HG02973 (cell line): ENCODE measurements at regions not wholly inside any gene's neighbourhood (a gene's known extent, or its start where the extent isn't known, plus 50 kb on each side); places are given as distances from the start of the nearest gene placed in this dataset.
"Not testable (repeated sequence)": the region's sequence is repeated elsewhere in the genome, so short reads cannot be mapped to it uniquely, and the experiment has no call there.

Experiments
- ATAC-seq: cut with Tn5 transposase; IDR thresholded peaks from one replicate; pipeline ENCODE4 v1.9.1; 2021; ENCODE audit warnings: moderate library complexity; ENCODE audit not compliant: unreplicated experiment

DNA sequence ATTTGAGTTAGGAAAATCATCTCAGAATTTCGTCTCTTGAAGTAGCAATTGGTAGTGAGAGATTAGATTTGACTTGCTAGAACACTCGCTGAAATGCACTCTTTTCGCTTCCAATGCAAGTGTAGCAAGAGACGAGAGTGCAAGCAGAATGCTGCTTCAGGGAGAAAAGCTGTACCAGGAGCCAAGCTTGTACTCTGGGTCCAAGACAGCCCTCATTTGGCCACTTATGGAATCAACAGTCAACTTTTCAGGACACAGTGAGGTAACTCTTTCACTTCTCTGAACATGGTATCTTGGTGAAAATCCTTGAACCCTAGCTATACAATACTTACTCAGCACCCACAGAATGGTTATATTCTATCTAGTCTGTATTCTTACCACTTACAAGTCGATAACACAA lies 107.6 kb upstream of the TERB2 start:
- ATAC-seq: not testable (repeated sequence)

DNA sequence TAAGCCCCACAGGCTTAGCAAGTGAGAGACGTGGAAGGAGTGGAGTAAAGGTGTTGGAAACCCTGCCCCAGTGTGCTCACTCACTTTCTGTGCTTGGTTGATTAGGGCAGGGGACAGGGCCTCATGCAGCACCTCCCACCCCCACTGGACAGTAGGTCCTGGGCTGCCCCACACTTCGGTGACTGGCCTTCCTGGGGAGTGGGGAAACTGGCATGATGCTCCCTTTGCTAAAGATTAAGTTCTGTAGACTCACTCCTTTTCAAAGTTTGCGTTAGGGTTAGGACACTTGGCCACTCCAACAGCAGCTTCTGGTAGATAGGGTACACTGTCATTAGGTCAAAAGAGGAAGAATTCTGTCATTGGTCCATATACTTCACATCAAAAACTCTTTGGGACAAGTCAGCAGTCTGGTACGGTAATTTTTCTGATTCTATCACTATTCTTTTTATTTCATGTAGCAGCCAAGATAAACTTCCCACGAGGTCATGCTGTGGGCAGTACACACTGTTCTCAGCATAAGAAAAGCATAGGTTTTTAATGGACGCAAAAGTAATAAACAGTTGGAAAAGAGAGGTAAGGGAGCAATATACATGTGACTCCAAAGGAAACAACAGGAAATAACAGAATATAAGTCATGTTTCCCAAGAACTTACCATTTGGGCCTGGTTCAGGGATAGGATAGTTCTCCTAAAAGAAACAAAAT lies 106.6 kb upstream of the TERB2 start:
- not testable (repeated sequence) for ATAC-seq

DNA sequence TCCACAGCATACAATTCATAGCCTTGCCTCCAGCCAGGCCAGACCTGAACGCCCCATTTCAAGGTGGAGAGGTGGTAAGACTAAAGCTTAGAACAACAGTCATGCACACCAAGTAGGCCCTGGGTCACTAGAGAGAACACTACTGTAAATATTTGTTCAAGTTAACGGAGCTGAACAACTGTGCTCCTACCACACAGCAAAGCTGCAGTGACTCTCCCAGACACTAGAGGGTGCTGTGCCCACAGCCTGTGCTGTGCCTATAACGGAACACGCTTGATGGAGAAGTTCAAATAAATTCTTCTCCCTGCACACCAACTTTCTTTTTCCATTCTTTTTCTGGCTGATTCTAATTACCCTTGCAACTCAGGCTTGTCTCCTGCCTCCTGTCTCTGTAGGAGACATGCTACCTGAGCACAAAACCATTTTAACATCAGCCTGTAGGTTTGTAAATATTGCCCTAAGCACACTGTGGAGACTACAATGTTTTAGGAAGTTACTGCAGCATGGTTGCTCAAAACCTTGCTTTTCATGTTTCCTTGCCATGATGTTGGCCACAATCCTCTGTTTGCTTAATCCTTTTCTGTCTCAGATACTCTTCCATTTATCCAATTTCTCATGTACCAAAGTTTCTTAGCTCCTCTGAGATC lies 103.1 kb upstream of the TERB2 start:
- ATAC-seq: peak; percentile 73

DNA sequence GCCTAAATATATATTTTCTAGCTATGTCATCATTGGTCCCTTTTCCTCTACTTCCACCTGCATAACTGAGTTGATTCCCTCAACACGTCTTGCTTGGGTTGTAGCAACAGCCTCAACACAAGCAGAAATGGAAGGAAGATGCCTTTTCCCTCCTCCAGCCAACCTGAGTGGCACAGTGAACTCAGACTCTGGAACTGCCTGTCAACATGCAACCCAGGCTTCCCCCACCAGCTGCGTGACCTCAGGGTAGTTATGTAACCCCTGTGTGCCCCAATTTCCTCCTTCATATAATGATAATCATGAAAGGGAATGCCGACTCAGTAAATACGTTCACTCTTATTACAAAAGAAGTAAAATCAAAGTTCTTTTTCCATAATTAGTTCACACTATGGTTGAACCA lies 101.8 kb upstream of the TERB2 start:
- not testable (repeated sequence) for ATAC-seq

DNA sequence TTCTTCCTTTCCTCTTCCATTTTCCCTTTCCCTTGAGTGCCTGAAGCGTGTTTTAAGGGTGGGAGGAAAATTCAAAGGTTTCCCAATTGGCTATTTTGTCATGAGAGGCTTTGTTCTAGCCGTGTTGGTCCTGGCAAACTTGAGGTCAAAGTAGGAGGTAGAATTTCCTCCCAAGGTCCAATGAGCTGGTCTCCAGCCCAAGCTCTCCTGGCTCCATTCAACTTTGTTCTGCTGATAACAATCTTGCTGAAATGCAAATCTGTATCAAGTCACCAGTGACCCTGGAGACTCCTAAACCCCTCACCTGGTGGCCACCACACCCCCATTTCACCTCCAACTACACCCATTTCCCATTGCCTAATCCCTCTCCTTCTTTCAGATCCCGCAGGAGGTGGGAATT lies 100.2 kb upstream of the TERB2 start:
- ATAC-seq: not testable (repeated sequence)

DNA sequence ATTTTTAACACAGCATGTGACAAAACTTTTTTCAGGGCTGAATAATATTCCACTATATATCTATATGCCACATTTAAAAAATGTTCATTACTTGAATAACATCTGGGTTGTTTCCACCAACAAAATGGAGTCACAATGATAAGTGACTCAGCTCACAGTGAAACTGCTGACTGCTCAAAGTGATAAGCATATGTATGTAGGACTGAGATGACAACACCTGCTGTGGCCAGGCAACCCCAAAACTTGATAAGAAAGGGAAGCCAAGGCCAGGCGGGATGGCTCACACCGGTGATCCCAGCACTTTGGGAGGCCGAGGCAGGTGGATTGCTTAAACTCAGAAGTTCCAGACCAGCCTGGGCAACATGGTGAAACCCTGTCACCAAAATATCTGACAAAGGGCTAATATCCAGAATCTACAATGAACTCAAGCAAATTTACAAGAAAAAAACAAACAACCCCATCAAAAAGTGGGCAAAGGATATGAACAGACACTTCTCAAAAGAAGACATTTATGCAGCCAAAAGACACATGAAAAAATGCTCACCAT lies 99.2 kb upstream of the TERB2 start:
- ATAC-seq: not testable (repeated sequence)

DNA sequence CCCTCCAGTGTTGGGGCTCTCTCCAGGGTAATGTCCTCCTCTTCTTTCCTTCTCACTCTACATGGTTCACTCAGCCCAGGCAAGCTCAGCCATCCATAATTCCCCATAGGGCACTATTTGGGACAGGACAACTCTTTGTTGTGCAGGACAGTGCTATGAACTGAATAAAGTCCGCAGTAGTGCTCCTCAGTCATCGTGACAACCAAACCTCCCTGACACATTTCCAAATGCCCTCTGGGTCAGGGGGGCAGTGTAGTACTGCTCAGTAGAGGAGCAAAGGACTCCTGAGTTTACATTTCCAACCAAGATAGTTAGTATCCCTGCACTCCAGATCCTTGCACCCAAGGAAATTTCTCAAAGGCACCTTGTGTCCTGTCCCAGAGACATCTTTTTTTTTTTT lies 97.4 kb upstream of the TERB2 start:
- ATAC-seq: not testable (repeated sequence)

DNA sequence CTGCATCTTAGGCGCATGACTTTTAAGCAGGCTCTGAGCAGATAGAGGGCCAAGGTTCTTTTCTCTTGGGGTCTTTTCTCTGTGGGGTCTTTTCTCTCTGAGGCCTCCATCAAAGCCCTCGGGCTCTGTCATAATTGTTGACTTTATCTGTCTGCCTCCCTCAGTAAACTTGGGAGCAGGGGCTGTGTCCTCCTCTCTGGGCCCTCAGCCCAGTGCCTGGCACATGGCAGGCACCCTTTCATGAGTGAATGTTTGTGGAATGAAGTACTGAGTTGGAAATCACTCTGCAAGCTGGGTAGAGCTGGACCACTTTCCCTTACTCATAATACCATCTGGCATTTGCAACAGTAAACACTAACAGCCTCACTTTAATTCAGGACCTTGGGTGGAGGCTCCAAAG lies 96.3 kb upstream of the TERB2 start:
- not testable (repeated sequence) for ATAC-seq

DNA sequence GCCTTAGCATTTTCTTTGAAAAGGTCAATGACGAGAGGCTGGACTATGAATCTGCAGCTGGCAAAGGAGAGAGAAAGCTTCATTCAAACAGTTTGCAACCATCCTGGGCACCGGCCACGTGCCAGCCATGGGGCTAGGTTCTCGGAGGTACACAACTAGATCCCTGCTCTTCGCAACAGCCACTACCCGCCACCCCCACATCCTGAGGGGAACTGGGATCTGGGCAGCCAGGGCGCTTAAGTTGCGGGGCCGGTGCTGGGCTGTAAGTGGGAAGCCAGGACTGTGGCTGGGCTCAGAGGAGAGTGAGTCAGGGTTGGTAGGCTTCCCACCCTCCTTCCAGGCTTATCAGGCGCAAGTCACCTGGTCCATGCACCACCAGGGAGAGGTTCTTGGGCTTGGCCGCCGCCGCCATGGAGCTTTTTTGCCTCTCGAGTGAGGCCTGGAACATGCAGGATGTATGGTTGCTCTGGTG lies 95.0 kb upstream of the TERB2 start:
- no peak for ATAC-seq

DNA sequence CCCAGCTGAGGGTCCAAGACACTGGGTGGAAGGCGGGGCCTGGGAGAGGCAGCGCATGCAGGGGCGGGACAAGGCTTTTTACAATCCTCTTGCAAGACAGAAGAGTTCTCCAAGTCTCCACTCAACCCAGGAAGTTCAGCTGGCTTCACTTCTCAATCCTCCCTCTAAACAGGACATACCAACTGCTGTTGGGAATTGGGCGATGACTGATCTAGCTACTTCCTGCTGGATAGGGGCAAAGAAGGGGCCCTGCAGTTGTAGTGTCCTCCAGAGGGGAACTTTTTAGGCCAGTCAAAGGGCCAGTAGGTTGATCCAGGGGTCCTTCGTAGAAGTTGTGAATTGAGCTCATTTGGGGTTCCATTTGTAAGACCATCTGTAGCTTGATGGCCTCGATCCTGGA lies 94.6 kb upstream of the TERB2 start:
- ATAC-seq: no peak

DNA sequence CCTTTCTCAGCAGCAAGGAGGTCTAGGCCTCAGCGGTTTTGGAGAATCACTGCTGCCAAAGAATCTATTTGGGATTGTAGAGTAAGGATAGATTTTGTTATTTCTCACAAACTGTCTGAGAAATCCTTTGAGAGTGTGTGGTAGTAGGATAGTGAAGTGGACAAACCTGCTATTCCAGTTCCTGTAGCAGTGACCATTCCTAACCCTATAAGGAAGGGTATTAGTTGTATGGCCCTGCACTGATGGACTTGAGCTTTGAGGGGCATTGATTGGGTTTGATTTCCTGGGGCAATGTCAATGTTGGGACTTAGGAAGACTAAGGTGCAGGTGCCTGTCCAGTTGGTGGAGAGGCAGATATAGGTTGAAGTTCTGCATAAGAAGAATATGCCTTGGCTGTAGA lies 93.6 kb upstream of the TERB2 start:
- not testable (repeated sequence) for ATAC-seq

DNA sequence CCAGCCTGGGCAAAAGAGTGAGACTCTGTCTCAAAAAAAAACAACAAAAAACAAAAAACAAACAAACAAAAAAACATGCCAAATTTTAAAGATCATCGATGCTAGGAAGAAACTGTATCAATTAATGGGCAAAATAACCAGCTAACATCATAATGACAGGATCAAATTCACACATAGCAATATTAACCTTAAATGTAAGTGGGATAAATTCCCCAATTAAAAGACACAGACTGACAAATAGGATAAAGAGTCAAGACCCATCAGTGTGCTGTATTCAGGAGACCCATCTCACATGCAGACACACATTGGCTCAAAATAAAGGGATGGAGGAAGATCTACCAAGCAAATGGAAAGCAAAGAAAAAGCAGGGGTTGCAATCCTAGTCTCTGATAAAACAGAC lies 88.4 kb upstream of the TERB2 start:
- ATAC-seq: not testable (repeated sequence)

DNA sequence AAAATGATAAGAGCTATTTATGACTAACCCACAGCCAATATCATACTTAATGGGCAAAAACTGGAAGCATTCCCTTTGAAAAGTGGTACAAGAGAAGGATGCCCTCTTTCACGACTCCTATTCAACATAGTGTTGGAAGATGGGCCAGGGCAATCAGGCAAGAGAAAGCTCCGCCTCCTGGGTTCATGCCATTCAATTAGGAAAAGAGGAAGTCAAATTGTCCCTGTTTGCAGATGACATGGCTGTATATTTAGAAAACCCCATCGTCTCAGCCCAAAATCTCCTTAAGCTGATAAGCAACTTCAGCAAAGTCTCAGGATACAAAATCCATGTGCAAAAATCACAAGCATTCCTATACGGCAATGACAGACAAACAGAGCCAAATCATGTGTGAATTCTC lies 86.4 kb upstream of the TERB2 start:
- not testable (repeated sequence) for ATAC-seq

DNA sequence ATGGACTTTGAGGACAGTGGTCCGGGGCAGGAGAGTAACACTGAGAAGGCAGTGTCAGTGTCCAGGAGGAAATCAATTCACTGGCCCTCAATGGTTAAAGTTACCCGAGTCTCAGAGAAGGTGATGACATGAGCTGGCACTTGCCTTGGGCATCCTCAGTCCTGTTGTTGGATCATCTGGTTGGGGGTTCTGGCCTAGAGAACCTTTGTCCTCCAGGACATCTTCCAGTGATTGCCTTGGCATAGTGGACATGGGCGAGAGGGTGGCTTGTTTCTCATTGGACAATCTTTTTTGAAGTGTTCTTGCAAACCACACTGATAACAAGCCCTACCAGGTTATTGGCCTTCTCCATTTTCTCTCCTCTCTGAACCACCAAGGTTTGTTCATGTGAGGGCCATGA lies 83.4 kb upstream of the TERB2 start:
- no peak for ATAC-seq

DNA sequence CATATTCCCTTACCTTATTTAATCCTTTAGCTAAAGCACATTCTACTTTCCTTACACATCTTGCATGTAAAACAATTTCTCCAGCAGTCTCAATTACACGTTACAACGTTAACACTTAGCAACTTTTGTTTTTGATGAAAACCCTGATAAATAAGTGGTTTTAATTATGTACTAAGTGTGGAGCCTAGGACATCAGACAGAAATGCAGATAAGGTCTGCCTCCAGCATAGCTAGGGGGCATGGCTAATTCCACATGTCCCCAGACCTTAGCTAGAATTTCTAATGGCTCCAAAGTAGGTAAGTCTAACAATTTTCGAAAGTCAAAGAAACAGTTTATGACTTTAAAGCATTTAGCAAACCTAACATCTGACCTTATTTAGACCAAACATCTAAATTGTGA lies 77.4 kb upstream of the TERB2 start:
- ATAC-seq: no peak

DNA sequence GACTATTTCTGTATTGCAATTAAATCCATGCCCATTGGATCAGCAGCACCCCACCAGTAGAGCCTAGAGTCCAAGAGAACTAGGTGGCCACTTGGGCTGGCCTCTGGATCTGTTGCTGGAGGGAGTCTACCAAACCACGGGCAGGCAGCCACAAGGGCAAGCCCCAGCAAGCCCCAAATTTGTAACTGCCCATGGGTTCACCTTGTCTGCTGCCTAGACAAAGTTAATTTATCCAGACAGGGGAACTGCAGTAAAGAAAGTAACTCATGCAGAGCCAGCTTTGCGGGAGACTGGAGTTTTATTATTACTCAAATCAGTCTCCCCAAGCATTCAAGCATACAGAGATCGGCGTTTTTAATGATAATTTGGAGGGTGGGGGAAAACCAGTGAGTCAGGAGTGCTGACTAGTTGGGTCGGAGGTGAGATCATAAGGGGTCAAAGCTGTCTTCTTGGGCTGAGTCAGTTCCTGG lies 74.0 kb upstream of the TERB2 start:
- ATAC-seq: peak; percentile 66

DNA sequence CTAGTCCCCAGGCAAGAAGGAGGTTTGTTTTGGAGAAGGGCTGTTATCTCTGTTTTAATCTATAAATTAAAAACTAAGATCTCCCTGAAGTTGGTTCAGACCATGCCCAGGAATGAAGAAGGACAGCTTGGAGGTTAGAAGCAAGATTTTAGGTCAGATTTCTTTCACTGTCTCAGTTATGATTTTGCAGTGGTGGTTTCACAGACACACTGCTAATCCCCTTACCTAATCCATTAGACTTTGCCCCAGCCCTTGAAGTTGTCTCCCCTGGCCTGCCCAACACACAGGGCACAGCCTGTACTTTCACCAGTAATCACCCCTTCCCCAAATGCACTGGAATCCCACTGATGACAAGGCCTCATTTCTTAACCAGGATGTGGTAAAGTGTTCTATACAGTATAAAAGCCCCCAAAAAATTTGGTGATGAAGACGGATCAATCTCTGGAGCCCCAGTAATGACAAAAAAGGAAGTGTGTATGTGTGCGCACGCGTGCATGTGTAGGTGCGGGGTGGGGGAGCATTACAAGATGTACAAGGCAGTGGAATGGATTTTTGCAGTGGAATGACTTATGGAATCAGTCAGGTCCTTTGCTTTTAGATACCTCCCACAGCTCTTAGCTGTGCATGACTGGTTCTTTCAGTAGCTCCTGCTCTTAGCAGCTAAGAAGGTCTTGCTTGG lies 73.1 kb upstream of the TERB2 start:
- no peak for ATAC-seq

DNA sequence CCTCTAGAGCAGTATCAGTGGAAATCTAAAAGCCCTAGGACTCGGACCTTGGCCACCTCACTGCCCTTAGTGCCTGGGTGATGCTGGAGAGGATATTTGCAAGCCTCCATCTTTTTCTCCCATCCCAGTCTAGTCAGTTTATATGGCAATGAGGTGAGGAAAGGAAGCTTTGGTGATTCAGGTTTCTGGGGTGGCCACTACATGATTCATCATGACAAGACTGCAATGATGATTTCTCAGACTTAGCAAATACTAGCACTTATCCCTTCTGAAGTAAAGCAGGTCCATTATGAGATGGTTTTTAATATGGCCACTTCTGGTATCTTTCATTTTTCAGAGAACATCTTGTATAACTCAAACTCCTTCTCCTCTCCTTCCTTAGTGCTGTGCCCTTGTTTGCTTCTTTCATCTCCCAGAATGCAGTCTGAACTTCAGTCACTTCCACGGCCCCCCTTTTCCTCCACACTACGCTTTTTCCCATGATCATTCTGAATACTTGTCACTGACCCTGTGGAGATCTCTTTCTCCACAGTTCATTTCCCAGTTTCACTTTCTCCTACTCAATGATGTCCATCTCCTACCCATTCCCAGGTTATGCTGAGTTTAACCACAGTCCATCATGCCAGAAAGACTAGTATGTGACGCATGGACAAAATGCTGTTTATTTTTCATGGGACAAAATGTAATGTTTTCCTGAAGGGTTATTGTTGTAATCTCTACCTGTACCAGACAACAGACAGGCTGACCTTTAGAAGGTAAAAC lies 57.4 kb upstream of the TERB2 start:
- not testable (repeated sequence) for ATAC-seq

DNA sequence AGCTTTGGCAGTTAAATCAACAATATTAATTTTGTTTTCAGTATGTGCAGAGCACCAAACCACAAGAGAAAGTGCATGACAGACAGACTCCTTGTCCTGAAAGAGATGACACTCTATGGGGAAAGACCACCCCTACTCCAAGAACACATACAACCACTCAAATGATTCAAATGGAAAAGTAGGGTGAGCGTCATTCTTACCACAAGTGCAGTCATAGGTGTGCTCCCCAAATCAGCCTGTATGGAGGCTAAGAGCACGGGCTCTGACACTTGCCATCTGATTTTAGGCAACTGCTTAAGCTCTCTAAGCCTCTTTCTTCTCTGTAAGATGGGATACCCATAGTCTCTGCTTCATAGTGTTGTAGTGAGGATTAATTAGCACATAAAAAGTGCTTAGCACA lies 56.7 kb upstream of the TERB2 start:
- ATAC-seq: not testable (repeated sequence)

DNA sequence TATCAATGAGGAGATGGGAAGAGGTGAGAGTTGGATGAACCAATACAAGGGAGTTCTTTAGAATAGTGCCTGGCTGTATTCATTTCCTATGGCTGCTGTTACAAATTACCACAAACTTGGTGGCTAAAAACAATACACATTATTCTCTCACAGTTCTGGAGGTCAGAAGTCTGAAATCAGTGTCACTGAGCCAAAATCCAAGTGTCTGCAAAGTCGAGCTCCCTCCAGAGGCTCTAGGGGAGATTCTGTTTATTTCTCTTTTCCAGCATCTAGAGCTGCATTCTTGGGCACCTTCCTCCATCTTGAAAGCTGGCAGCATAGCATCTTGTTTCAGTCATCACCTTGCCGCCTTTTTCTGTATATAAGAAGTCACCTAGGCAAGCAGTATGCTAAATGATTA lies 55.7 kb upstream of the TERB2 start:
- not testable (repeated sequence) for ATAC-seq

DNA sequence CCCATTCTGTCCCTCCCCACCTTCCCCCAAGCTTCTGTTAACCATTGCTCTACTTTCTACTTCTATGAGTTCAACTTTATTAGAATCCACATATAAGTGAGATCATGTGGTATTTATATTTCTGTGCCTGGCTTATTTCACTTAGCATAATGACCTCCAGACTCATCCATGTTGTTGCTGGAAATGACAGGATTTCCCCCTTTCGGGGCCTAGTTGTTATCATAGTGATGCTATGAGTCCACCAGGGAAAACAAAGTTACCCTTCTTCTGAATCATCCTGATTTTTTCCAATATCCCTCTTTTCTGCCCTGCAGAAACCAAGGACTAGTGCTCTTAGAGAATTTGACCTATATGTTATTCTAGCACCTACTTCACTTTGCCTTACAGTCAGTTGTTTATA lies 53.2 kb upstream of the TERB2 start:
- not testable (repeated sequence) for ATAC-seq
